ENCODE measurements at regions not wholly inside any gene's neighbourhood (a gene's known extent, or its start where the extent isn't known, plus 50 kb on each side); places are given as distances from the start of the nearest gene placed in this dataset.

- Histone ChIP-seq H3K27me3 (ENCODE audit: insufficient read depth, low read depth, low read length) (no peaks in the 10 kb centered on the region), H3K4me3 (ENCODE audit: low read length) (no peak overlapping the region), H3K27ac (ENCODE audit: low read length) (no peak overlapping the region), H2AFZ (ENCODE audit: low read depth, low read length) (no peak overlapping the region), H3K9me2 (ENCODE audit: insufficient read depth, low read length) (no peaks in the 10 kb centered on the region), H3K4me2 (ENCODE audit: low read length) (no peak overlapping the region), H3K9me3 (ENCODE audit: low read length) (no peaks in the 10 kb centered on the region), H3K79me2 (replicated peaks; ENCODE audit: insufficient read depth, low read length) (no peaks in the 10 kb centered on the region), H4K20me1 (ENCODE audit: insufficient read depth) (no peaks in the 10 kb centered on the region), H3F3A (ENCODE audit: insufficient read depth, low read length, poor library complexity, severe bottlenecking) (no peaks in the 10 kb centered on the region), H3K9ac (ENCODE audit: low read length) (no peak overlapping the region), H3K36me3 (ENCODE audit: insufficient read depth, low read length) (no peaks in the 10 kb centered on the region)
- TF ChIP-seq REST (IDR thresholded peaks at IDR 0.05; ENCODE audit: borderline replicate concordance) (no peak), MXI1 (conservative IDR thresholded peaks at IDR 0.05; ENCODE audit: poor library complexity, severe bottlenecking) (no peak), CTCF (IDR thresholded peaks at IDR 0.05; ENCODE audit: poor library complexity, severe bottlenecking) (no peak), POLR2AphosphoS5 (IDR thresholded peaks at IDR 0.05) (no peak), RAD21 (conservative IDR thresholded peaks at IDR 0.05) (no peak), TAF1 (IDR thresholded peaks at IDR 0.05; ENCODE audit: low read depth) (no peak), EZH2 (IDR thresholded peaks at IDR 0.05; ENCODE audit: borderline replicate concordance, insufficient read depth, low read length, poor library complexity, severe bottlenecking) (no peak), EP300 (conservative IDR thresholded peaks at IDR 0.05; ENCODE audit: poor library complexity, severe bottlenecking) (no peak), SMC3 (conservative IDR thresholded peaks at IDR 0.05; ENCODE audit: poor library complexity) (no peak)
Measured at GRCh38 chr2:37469126-37469525, 124.7 kb downstream of the QPCT start.

GRCh38 chr2:37471104-37471503 lies 126.7 kb downstream of the QPCT start:
- no peak overlapping the region for H2AFZ ChIP-seq (ENCODE audit: low read depth, low read length)
- no peaks in the 10 kb centered on the region for H3F3A ChIP-seq (ENCODE audit: insufficient read depth, low read length, poor library complexity, severe bottlenecking)
- no peaks in the 10 kb centered on the region for H3K36me3 ChIP-seq (ENCODE audit: insufficient read depth, low read length)
- TF ChIP-seq SMC3 (conservative IDR thresholded peaks at IDR 0.05; ENCODE audit: poor library complexity) (no peak), EZH2 (IDR thresholded peaks at IDR 0.05; ENCODE audit: borderline replicate concordance, insufficient read depth, low read length, poor library complexity, severe bottlenecking) (no peak), CTCF (IDR thresholded peaks at IDR 0.05; ENCODE audit: poor library complexity, severe bottlenecking) (no peak), REST (IDR thresholded peaks at IDR 0.05; ENCODE audit: borderline replicate concordance) (no peak), TAF1 (IDR thresholded peaks at IDR 0.05; ENCODE audit: low read depth) (no peak), EP300 (conservative IDR thresholded peaks at IDR 0.05; ENCODE audit: poor library complexity, severe bottlenecking) (no peak), RAD21 (conservative IDR thresholded peaks at IDR 0.05) (no peak), MXI1 (conservative IDR thresholded peaks at IDR 0.05; ENCODE audit: poor library complexity, severe bottlenecking) (no peak), POLR2AphosphoS5 (IDR thresholded peaks at IDR 0.05) (no peak)
- no peaks in the 10 kb centered on the region for H3K9me3 ChIP-seq (ENCODE audit: low read length)
- no peaks in the 10 kb centered on the region for H3K79me2 ChIP-seq (replicated peaks; ENCODE audit: insufficient read depth, low read length)
- no peaks in the 10 kb centered on the region for H3K9me2 ChIP-seq (ENCODE audit: insufficient read depth, low read length)
- no peak overlapping the region for H3K4me2 ChIP-seq (ENCODE audit: low read length)
- H3K9ac ChIP-seq (ENCODE audit: low read length), result no peak overlapping the region
- H3K27ac ChIP-seq (ENCODE audit: low read length), result no peak overlapping the region
- no peaks in the 10 kb centered on the region for H4K20me1 ChIP-seq (ENCODE audit: insufficient read depth)
- H3K4me3 ChIP-seq (ENCODE audit: low read length), result no peak overlapping the region
- no peaks in the 10 kb centered on the region for H3K27me3 ChIP-seq (ENCODE audit: insufficient read depth, low read depth, low read length)
